Right atrium auricular region (tissue), 2 donors: ENCODE measurements at regions not wholly inside any gene's neighbourhood (a gene's known extent, or its start where the extent isn't known, plus 50 kb on each side); places are given as distances from the start of the nearest gene placed in this dataset.

ENCODE experiments used
- DNase-seq: peaks from one replicate; pipeline ENCODE4 v3.0.0-alpha.2; 2019; ENCODE audit warnings: low spot score
- H3K27ac ChIP-seq, 2 donors: fragments of 200-600 bp; sonication (generic); 1 replicate in 1 of 2; 2 replicates in 1 of 2; pipeline ENCODE4 v1.5.1; 2016 to 2019
- H3K27me3 ChIP-seq, 2 donors: fragments of 200-600 bp; sonication (generic); one replicate each; pipeline versions ENCODE4 v1.5.1 to v1.6.0; 2017 to 2019
- H3K36me3 ChIP-seq: fragments of 200-600 bp; sonication (generic); one replicate; pipeline ENCODE4 v1.5.1; 2016
- H3K4me1 ChIP-seq, 2 donors: fragments of 200-600 bp; sonication (generic); one replicate each; pipeline versions ENCODE4 v1.5.1 to v1.6.0; 2017 to 2019
- H3K4me3 ChIP-seq, 2 donors: fragments of 200-600 bp; sonication (generic); 1 replicate in 1 of 2; 2 replicates in 1 of 2; pipeline ENCODE4 v1.5.1; 2017 to 2019; ENCODE audit warnings: mild to moderate bottlenecking in 1 of 2, moderate library complexity in 1 of 2
- H3K9me3 ChIP-seq, 2 donors: fragments of 200-600 bp; sonication (generic); one replicate each; pipeline ENCODE4 v1.5.1; 2019
- TF ChIP-seq, protein P1 (sequence below), 2 donors: fragments of 200-600 bp; sonication (generic); IDR thresholded peaks; one replicate each; pipeline ENCODE4 v1.5.1; 2019; ENCODE audit warnings: antibody characterized with exemption in 2 of 2

DNA sequence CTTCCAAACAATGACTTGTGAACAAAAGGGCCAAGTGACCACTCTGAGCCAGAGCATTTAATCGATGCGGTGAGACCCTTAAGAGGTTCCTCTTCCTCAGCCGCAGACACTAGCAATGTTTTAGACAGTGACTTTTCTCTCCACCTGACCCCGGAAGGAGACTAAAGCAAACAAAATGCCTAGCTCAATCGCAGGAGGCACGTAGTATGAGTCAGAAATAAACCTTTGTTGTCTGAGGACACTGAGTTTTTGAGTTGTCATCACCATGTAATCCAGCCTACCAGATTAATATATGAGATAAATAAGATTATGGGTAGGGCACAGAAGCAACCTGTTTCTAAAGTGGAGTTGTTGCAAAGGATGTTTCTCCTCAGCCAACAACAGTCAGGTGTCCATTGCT, 326.2 kb upstream of the DUSP10 start:
- DNase-seq = no peak
- TF ChIP-seq, protein P1, sequence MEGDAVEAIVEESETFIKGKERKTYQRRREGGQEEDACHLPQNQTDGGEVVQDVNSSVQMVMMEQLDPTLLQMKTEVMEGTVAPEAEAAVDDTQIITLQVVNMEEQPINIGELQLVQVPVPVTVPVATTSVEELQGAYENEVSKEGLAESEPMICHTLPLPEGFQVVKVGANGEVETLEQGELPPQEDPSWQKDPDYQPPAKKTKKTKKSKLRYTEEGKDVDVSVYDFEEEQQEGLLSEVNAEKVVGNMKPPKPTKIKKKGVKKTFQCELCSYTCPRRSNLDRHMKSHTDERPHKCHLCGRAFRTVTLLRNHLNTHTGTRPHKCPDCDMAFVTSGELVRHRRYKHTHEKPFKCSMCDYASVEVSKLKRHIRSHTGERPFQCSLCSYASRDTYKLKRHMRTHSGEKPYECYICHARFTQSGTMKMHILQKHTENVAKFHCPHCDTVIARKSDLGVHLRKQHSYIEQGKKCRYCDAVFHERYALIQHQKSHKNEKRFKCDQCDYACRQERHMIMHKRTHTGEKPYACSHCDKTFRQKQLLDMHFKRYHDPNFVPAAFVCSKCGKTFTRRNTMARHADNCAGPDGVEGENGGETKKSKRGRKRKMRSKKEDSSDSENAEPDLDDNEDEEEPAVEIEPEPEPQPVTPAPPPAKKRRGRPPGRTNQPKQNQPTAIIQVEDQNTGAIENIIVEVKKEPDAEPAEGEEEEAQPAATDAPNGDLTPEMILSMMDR (IDR thresholded peaks at IDR 0.05) = no peak
- Histone ChIP-seq H3K4me3 (no peak overlapping the region), H3K9me3 (peaks cover 0 to 15% of the 10 kb centered on the region in 2 donors), H3K27me3 (no peaks in the 10 kb centered on the region), H3K36me3 (no peaks in the 10 kb centered on the region), H3K27ac (no peak overlapping the region), H3K4me1 (peaks cover 0 to 6% of the 10 kb centered on the region in 2 donors)

DNA sequence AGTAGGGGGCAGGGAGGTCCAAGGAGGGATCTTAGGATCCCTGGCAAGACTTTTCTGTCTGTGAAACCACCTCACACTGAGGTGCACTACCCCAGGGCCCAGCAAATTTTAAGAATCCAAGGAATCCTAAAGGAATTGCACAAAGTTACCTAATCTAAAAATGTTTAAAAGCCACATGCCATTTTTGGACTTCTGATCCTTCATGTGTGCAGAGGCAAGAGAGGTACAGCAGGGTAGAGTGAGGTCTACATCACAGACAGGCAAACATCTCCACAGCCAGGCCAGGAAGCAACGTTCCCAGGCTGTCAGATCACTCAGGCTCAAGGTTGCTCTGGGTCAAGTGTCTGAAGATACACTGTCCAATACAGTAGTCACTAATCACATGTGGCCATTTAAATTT, 324.6 kb upstream of the DUSP10 start:
- Histone ChIP-seq H3K27me3 (no peaks in the 10 kb centered on the region), H3K27ac (no peak overlapping the region), H3K4me1 (peaks cover 0 to 2% of the 10 kb centered on the region in 2 donors), H3K4me3 (no peak overlapping the region), H3K9me3 (peaks cover 0 to 15% of the 10 kb centered on the region in 2 donors), H3K36me3 (no peaks in the 10 kb centered on the region)
- TF ChIP-seq, protein P1 (IDR thresholded peaks at IDR 0.05) = no peak
- DNase-seq = no peak

DNA sequence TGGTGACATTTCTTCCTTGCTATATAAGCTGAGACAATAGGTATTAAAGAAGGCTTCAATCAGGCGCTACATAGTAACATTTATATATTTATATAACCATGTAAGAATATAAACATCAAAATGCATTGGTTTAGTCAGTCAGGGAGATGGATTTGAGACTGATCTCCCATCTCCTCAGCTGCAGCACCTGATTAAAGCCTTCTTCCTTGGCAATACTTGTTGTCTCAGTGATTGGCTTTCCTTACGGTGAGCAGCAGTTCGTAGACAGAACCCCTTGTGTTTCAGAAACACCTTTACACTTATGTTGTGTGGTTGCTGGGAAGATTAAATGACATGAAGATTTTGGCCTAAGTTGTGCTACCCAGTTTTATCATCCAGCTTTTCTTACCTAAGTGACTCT, 323.3 kb upstream of the DUSP10 start:
- Histone ChIP-seq H3K9me3 (peaks cover 0 to 15% of the 10 kb centered on the region in 2 donors), H3K27me3 (no peaks in the 10 kb centered on the region), H3K36me3 (no peaks in the 10 kb centered on the region), H3K27ac (no peak overlapping the region), H3K4me1 (no peaks in the 10 kb centered on the region), H3K4me3 (no peak overlapping the region)
- TF ChIP-seq, protein P1 (IDR thresholded peaks at IDR 0.05) = no peak
- no peak for DNase-seq

DNA sequence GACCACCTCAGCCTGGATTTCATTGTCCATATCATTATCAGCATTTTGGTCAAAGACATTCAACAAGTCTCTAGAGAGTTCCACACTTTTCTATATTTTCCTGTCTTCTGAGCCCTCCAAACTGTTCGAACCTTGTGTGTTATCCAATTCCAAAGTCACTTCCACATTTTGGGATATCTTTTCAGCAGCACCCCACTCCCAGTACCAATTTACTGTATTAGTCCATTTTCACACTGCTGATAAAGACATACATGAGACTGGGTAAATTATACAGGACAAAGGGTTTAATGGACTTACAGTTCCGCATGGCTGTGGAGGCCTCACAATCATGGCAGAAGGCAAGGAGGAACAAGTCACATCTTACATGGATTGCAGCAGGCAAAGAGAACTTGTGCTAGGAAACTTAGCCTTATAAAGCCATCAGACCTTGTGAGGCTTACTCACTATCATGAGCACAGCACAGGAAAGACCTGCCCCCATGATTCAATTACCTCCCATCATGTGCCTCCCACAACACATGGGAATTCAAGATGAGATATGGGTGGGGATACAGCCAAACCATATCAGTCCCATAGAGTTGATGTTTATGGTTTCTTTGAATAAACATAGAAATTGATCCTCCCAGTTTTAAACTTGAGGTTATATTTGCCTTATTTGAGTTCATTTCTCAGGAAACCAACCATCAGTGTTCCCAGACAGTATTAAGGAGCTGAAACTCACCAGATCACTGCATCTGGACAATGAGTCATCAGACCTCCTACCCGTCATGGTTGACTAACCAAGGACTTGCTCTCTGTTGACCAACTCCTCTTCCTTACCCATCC, 322.7 kb upstream of the DUSP10 start:
- no peaks in the 10 kb centered on the region for H3K4me1 ChIP-seq
- TF ChIP-seq, protein P1 (IDR thresholded peaks at IDR 0.05) = no peak
- H3K27ac ChIP-seq = no peak overlapping the region
- H3K27me3 ChIP-seq = no peaks in the 10 kb centered on the region
- H3K4me3 ChIP-seq = no peak overlapping the region
- H3K9me3 ChIP-seq = peaks cover 0 to 15% of the 10 kb centered on the region in 2 donors
- H3K36me3 ChIP-seq = no peaks in the 10 kb centered on the region
- no peak for DNase-seq

DNA sequence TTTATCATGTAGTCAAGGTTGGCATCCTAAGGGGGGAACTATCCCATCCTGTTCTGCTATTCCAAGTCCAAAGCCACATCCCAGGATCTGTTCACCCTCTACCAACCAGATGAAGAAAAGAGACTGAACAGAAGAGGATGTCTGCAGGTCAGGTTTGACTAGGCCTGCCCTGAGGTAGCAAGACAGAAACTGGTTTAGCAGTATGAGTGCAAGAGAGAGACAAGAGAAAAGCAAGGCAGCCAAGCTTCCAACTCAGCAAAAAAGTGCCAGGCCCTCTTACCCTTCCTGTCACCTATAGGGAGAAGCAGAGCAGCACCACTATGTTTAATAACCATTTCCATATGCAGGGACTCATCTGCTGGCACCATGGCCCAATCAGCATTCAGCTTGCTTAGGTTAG, 320.8 kb upstream of the DUSP10 start:
- no peak overlapping the region for H3K27ac ChIP-seq
- H3K36me3 ChIP-seq = no peaks in the 10 kb centered on the region
- H3K27me3 ChIP-seq = no peaks in the 10 kb centered on the region
- no peak for DNase-seq
- no peak overlapping the region for H3K4me3 ChIP-seq
- H3K9me3 ChIP-seq = peaks cover 0 to 15% of the 10 kb centered on the region in 2 donors
- no peaks in the 10 kb centered on the region for H3K4me1 ChIP-seq
- TF ChIP-seq, protein P1 (IDR thresholded peaks at IDR 0.05) = no peak
